Cardiac fibroblast (primary cell): ENCODE measurements at regions not wholly inside any gene's neighbourhood (a gene's known extent, or its start where the extent isn't known, plus 50 kb on each side); places are given as distances from the start of the nearest gene placed in this dataset.
"Not testable (repeated sequence)": the region's sequence is repeated elsewhere in the genome, so short reads cannot be mapped to it uniquely, and the experiment has no call there.

ENCODE experiments used
- DNase-seq, 2 donors: peaks; one replicate each; pipeline versions ENCODE4 v3.0.0 to v3.0.0-alpha.2; 2010; ENCODE audit warnings: low read depth in 2 of 2
- H3K4me3 ChIP-seq, 2 donors: replicated peaks in 1 of 2; 1 replicate in 1 of 2; 2 replicates in 1 of 2; pipeline ENCODE4 v1.5.1; 2011; ENCODE audit warnings: low read depth in 2 of 2, low read length in 2 of 2, mild to moderate bottlenecking in 2 of 2, moderate library complexity in 1 of 2
- CTCF ChIP-seq: IDR thresholded peaks from one replicate; pipeline ENCODE4 v1.5.1; 2011; ENCODE audit warnings: low read depth, mild to moderate bottlenecking, low read length, inconsistent platforms

DNA sequence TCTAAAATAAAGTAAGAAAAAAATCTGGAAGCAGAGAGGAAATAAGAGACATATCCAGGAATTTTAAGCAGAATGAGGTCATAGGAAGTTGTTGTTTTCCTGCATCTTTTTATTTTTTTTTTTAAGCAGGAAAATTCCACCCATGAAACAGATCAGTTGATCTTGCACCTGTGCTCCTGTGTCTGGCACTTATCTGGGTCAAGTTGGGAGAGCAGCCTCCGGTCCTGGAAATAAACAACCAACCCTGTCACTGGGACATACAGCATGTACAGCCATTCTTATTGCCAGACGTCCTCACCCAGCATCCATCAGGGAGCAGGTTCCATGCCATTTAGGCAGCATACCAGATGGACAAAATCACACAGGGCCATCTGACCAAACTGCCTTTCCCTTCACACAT lies 266.0 kb upstream of the BTG1 start:
- DNase-seq, result no peak
- no peak for TF ChIP-seq CTCF
- H3K4me3 ChIP-seq, result no peak overlapping the region

GRCh38 chr12:92408072-92408900 lies 262.6 kb upstream of the BTG1 start:
- DNase-seq, result peak; percentile 41 to 47
- no peak overlapping the region for H3K4me3 ChIP-seq
- TF ChIP-seq CTCF, result peak; percentile 42

GRCh38 chr12:92406404-92407070 lies 260.9 kb upstream of the BTG1 start:
- not testable (repeated sequence) for DNase-seq

GRCh38 chr12:92405801-92406251 lies 260.2 kb upstream of the BTG1 start:
- not testable (repeated sequence) for DNase-seq, H3K4me3 ChIP-seq

More at GRCh38 chr12:92406404-92407070, 260.9 kb upstream of the BTG1 start:
- not testable (repeated sequence) for H3K4me3 ChIP-seq

GRCh38 chr12:92404921-92405320 lies 259.3 kb upstream of the BTG1 start:
- no peak for DNase-seq
- H3K4me3 ChIP-seq, result no peak overlapping the region
- no peak for TF ChIP-seq CTCF

- no peak for DNase-seq
- H3K4me3 ChIP-seq, result no peak overlapping the region
- TF ChIP-seq CTCF, result no peak
Observed at GRCh38 chr12:92404259-92404894, 258.7 kb upstream of the BTG1 start.

GRCh38 chr12:92403210-92404175 lies 257.8 kb upstream of the BTG1 start:
- DNase-seq, result peak in 1 of 2 donors; percentile 7
- no peak overlapping the region for H3K4me3 ChIP-seq
- no peak for TF ChIP-seq CTCF
